ENCODE measurements at regions not wholly inside any gene's neighbourhood (a gene's known extent, or its start where the extent isn't known, plus 50 kb on each side); places are given as distances from the start of the nearest gene placed in this dataset.

DNA sequence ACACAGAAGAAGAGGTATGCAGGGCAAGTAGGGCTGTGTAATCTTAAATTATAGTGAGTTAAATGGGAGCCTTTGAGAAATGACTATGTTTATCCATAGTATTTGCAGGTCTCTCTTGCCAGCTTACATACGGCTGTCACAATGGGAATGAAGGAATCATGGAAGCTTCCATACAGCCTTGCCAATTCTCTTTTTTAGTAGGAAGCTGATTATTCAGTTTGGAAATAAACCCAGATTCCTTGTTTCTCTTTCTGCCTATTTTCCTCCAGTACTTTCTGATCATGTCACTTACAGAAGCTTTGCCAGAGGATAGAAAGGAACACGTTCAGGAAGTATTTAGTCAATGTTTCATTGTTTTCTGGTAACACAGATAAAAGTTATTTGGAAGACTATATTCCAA lies 217.4 kb upstream of the DIO2 start:
- intact Hi-C loops (cut with micrococcal nuclease) (no loop called here), dilution Hi-C loops (cut with MboI; ENCODE audit: extremely low pct_ligation_motif_present, low sequenced_read_pairs) (no loop called here)
- Histone ChIP-seq H3K4me2 (ENCODE audit: insufficient read depth, low read length) (no peak overlapping the region), H3K9ac (replicated peaks; ENCODE audit: extremely low read depth, insufficient read depth, low read length) (no peak overlapping the region), H3K4me3 (replicated peaks in 1 of 3; ENCODE audit: insufficient read depth in 1 of 3, low read depth in 1 of 3, low read length in 3 of 3) (no peak overlapping the region), H3K9me1 (replicated peaks; ENCODE audit: control insufficient read depth, extremely low read depth, insufficient read depth, low read length) (no peaks in the 10 kb centered on the region), H3K79me2 (ENCODE audit: control insufficient read depth, insufficient read depth, low read length) (no peaks in the 10 kb centered on the region), H2AFZ (ENCODE audit: low read depth, low read length) (no peak overlapping the region), H3K4me1 (ENCODE audit: control insufficient read depth, extremely low read depth, insufficient read depth, low read length) (peaks cover 17% of the 10 kb centered on the region), H3K9me3 (replicated peaks; ENCODE audit: control insufficient read depth, insufficient read depth, low read length) (no peaks in the 10 kb centered on the region), H3K36me3 (ENCODE audit: control insufficient read depth in 2 of 2, extremely low read depth in 1 of 2, insufficient read depth in 2 of 2, low read length in 2 of 2) (no peaks in the 10 kb centered on the region), H3K27ac (ENCODE audit: insufficient read depth, low read depth, low read length) (no peak overlapping the region), H3K27me3 (ENCODE audit: control insufficient read depth in 2 of 2, insufficient read depth in 2 of 2, low read length in 2 of 2) (no peaks in the 10 kb centered on the region), H4K20me1 (replicated peaks; ENCODE audit: control insufficient read depth, extremely low read depth, insufficient read depth, low read length) (no peaks in the 10 kb centered on the region)
- no TSS peak for BruUV-seq (replicated peaks)
- peak; percentile 14 for DNase-seq (ENCODE audit: low read depth, low spot score)
- TF ChIP-seq POLR2AphosphoS5 (IDR thresholded peaks at IDR 0.05; ENCODE audit: insufficient read depth, low read depth, low read length) (no peak), EZH2 (IDR thresholded peaks at IDR 0.05; ENCODE audit: borderline replicate concordance, low read depth, low read length, severe bottlenecking) (no peak), MYC (IDR thresholded peaks at IDR 0.05; ENCODE audit: low read depth, low read length) (no peak), POLR2A (IDR thresholded peaks at IDR 0.05; ENCODE audit: low read depth, low read length) (no peak), GATA2 (IDR thresholded peaks at IDR 0.05; ENCODE audit: insufficient read depth, insufficient read length, low read depth, low read length) (no peak), JUN (IDR thresholded peaks at IDR 0.05; ENCODE audit: borderline replicate concordance, insufficient read depth, insufficient read length, low read depth) (no peak), FOS (IDR thresholded peaks at IDR 0.05; ENCODE audit: borderline replicate concordance, insufficient read depth, low read length) (no peak)
- TF ChIP-seq, protein P1, sequence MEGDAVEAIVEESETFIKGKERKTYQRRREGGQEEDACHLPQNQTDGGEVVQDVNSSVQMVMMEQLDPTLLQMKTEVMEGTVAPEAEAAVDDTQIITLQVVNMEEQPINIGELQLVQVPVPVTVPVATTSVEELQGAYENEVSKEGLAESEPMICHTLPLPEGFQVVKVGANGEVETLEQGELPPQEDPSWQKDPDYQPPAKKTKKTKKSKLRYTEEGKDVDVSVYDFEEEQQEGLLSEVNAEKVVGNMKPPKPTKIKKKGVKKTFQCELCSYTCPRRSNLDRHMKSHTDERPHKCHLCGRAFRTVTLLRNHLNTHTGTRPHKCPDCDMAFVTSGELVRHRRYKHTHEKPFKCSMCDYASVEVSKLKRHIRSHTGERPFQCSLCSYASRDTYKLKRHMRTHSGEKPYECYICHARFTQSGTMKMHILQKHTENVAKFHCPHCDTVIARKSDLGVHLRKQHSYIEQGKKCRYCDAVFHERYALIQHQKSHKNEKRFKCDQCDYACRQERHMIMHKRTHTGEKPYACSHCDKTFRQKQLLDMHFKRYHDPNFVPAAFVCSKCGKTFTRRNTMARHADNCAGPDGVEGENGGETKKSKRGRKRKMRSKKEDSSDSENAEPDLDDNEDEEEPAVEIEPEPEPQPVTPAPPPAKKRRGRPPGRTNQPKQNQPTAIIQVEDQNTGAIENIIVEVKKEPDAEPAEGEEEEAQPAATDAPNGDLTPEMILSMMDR (IDR thresholded peaks at IDR 0.05; ENCODE audit: extremely low read depth in 1 of 2, insufficient read depth in 1 of 2, low read depth in 1 of 2, low read length in 2 of 2) = no peak
- TF ChIP-seq, protein P2, sequence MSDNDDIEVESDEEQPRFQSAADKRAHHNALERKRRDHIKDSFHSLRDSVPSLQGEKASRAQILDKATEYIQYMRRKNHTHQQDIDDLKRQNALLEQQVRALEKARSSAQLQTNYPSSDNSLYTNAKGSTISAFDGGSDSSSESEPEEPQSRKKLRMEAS (IDR thresholded peaks at IDR 0.05; ENCODE audit: insufficient read depth, insufficient read length) = no peak
- ChIA-PET CTCF (no interaction called here), POLR2A (interaction anchor here (0.8 kb wide), 1 partner anchor 19 kb away, joined by 3 read pairs; no protein-coding TSS in a partner anchor)
- FAIRE-seq = no peak

Measured in endothelial cell of umbilical vein (primary cell).